ENCODE measurements at regions not wholly inside any gene's neighbourhood (a gene's known extent, or its start where the extent isn't known, plus 50 kb on each side); places are given as distances from the start of the nearest gene placed in this dataset.

DNA sequence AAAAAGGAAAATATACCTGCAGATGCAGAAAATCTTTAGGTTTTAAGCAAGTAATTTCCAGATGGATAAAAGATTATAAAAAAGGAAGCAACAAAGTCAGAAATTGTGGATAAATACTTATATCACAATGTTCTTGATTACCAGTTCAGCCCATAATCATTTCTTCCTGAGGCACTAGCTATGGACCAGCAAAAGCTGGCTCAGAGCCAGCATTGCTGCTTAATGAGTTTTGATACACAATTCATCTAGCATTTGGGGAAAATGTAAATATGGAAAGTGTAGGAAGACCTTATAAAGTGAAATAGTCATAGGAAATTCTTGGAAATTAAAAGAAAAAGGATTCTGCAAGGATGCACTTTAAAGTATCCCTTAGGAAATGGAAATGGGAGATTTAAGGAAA lies 168.3 kb upstream of the GBE1 start:
- TF ChIP-seq POLR2AphosphoS5 (IDR thresholded peaks at IDR 0.05; ENCODE audit: low read depth, low read length) = no peak
- TF ChIP-seq SPI1 (IDR thresholded peaks at IDR 0.05; ENCODE audit: low read depth, low read length) = no peak
- TF ChIP-seq TAF1 (IDR thresholded peaks at IDR 0.05; ENCODE audit: low read depth, low read length) = no peak
- no peak for TF ChIP-seq PAX5 (IDR thresholded peaks at IDR 0.05; ENCODE audit: insufficient read depth, low read length, severe bottlenecking)
- no peak for TF ChIP-seq POLR2A (IDR thresholded peaks at IDR 0.05; ENCODE audit: low read depth, low read length)

Measured in GM12891 (cell line).